Transverse colon (tissue), 4 donors: ENCODE measurements at regions not wholly inside any gene's neighbourhood (a gene's known extent, or its start where the extent isn't known, plus 50 kb on each side); places are given as distances from the start of the nearest gene placed in this dataset.
"Not testable (repeated sequence)": the region's sequence is repeated elsewhere in the genome, so short reads cannot be mapped to it uniquely, and the experiment has no call there.

Experiments used
- DNase-seq: peaks from one replicate; pipeline ENCODE4 v3.0.0-alpha.2; 2019
- H3K27ac ChIP-seq, 4 donors: fragments of 200-600 bp; sonication (generic); 2 replicates each; pipeline ENCODE4 v1.5.1; 2016 to 2018; ENCODE audit warnings: inconsistent platforms in 4 of 4
- H3K27me3 ChIP-seq: fragments of 200-600 bp; sonication (generic); 2 replicates; pipeline ENCODE4 v1.5.1; 2017; ENCODE audit warnings: inconsistent platforms
- H3K36me3 ChIP-seq, 4 donors: fragments of 200-600 bp; sonication (generic); 2 replicates each; pipeline ENCODE4 v1.5.1; 2017 to 2019; ENCODE audit warnings: inconsistent platforms in 4 of 4
- H3K4me1 ChIP-seq, 4 donors: fragments of 200-600 bp; sonication (generic); 2 replicates each; pipeline ENCODE4 v1.5.1; 2017 to 2020; ENCODE audit warnings: inconsistent platforms in 4 of 4
- H3K4me3 ChIP-seq, 4 donors: fragments of 200-600 bp; sonication (generic); 1 replicate in 1 of 4; 2 replicates in 3 of 4; pipeline versions ENCODE4 v1.5.1 to v1.6.1; 2017 to 2019; ENCODE audit warnings: inconsistent platforms in 4 of 4
- H3K9me3 ChIP-seq, 2 donors: fragments of 200-600 bp; sonication (generic); 2 replicates each; pipeline ENCODE4 v1.5.1; 2017 to 2019; ENCODE audit warnings: inconsistent platforms in 2 of 2
- EP300 ChIP-seq: sonication (generic); formaldehyde crosslinking; IDR thresholded peaks from one replicate; pipeline ENCODE4 v1.6.1; 2017; ENCODE audit warnings: antibody characterized with exemption, low read depth
- POLR2A ChIP-seq: fragments of 450-650 bp; IDR thresholded peaks from one replicate; pipeline ENCODE4 v1.6.1; 2016; ENCODE audit warnings: antibody characterized with exemption, mild to moderate bottlenecking, moderate library complexity
- POLR2AphosphoS5 ChIP-seq, 3 donors: sonication (generic); formaldehyde crosslinking; IDR thresholded peaks; one replicate each; pipeline ENCODE4 v1.6.1; 2016; ENCODE audit warnings: antibody characterized with exemption in 3 of 3
- WGBS, 2 donors: methylation state at CpG; one replicate each; pipeline ENCODE4 v1.1.5; 2018; ENCODE audit warnings: low coverage in 1 of 2; 5-methylcytosine and 5-hydroxymethylcytosine counted together
- in situ Hi-C, 4 donors: fragments of 200-750 bp; cut with MboI; loops; one replicate each; pipeline versions ENCODE4 v1.15.0 to v1.15.1; 2017; ENCODE audit warnings: low sequenced_read_pairs in 3 of 4, low pct_ligation_motif_present in 1 of 4, low pct_unique_long_range_greater_than_20kb in 1 of 4
- intact Hi-C: fragments of 100-400 bp; cut with DNase I; formaldehyde crosslinking; loops from one replicate; pipeline ENCODE4 v1.15.1; 2023; ENCODE audit warnings: low total_unique reads
- TF ChIP-seq, protein P1 (sequence below), 5 experiments: fragments of 200-600 bp in 3 of 5; fragments of 450-650 bp in 2 of 5; sonication (generic) in 3 of 5; IDR thresholded peaks; 1 replicate in 2 of 5; 2 replicates in 3 of 5; pipeline ENCODE4 v1.5.1; 2016 to 2017; ENCODE audit warnings: antibody characterized with exemption in 5 of 5, inconsistent platforms in 3 of 5, mild to moderate bottlenecking in 2 of 5, moderate library complexity in 1 of 5

DNA sequence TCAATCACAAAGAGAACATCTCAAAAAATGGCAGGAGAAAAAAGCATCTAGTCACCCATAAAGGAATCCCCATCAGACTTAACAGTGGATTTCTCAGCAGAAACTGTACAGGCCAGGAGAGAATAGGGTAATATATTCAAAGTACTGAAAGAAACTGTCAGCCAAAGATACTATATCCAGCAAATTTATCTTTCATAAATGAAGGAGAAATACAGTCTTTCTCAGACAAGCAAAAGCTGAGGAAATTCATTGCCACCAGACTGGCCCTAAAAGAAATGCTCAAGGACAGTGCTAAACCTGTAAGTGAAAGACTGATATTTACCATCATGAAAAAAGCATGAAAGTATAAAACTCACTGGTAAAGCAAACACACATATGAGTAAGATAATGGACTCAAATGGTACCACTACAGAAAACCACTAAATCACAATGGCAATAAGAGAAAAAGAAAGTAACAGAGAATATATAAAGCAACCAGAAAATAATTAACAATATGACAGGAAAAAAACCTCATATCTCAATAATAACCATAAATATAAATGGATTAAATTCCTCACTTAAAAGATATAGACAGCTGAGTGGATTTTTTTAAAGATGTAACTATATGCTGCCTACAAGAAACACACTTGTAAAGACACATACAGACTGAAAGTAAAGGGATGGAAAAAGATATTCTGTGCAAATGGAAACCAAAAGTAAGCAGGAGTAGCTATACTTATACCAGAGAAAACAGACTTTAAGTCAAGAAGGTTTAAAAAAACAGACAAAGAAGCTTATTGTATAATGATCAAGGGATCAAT, 83.4 kb upstream of the STK39 start:
- DNase-seq, result no peak
- Histone ChIP-seq H3K4me1 (peaks cover 0 to 8% (median 0%) of the 10 kb centered on the region in 4 donors), H3K27ac (no peak overlapping the region), H3K36me3 (no peaks in the 10 kb centered on the region), H3K4me3 (no peak overlapping the region), H3K27me3 (no peaks in the 10 kb centered on the region), H3K9me3 (peaks cover 10 to 17% of the 10 kb centered on the region in 2 donors)
- in situ Hi-C loops (loop anchor here (10.0 to 25.0 kb wide), 4 partner anchors 166 to 581 kb away; partner anchors contain the start of gene G6PC2 (in 2 of the 4)), intact Hi-C loops (no loop called here)
- TF ChIP-seq, protein P1, sequence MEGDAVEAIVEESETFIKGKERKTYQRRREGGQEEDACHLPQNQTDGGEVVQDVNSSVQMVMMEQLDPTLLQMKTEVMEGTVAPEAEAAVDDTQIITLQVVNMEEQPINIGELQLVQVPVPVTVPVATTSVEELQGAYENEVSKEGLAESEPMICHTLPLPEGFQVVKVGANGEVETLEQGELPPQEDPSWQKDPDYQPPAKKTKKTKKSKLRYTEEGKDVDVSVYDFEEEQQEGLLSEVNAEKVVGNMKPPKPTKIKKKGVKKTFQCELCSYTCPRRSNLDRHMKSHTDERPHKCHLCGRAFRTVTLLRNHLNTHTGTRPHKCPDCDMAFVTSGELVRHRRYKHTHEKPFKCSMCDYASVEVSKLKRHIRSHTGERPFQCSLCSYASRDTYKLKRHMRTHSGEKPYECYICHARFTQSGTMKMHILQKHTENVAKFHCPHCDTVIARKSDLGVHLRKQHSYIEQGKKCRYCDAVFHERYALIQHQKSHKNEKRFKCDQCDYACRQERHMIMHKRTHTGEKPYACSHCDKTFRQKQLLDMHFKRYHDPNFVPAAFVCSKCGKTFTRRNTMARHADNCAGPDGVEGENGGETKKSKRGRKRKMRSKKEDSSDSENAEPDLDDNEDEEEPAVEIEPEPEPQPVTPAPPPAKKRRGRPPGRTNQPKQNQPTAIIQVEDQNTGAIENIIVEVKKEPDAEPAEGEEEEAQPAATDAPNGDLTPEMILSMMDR (IDR thresholded peaks at IDR 0.05), result no peak
- no peak for TF ChIP-seq EP300

DNA sequence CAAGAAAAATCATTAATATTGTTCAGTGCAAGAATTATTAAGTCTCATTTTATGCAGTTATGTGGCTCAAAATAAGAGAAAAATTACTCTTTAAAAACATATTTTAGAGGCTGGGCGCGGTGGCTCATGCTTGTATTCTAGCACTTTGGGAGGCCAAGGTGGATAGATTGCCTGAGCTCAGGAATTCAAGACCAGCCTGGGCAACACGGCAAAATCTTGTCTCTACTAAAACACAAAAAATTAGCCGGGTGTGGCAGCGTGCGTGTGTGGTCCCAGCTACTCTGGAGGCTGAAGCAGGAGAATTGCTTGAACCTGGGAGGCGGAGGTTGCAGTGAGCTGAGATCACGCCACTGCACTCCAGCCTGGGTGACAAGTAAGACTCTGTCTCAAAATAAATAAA, 87.9 kb upstream of the STK39 start:
- H3K27ac ChIP-seq, DNase-seq, H3K36me3 ChIP-seq, H3K4me3 ChIP-seq, H3K27me3 ChIP-seq, intact Hi-C loops: not testable (repeated sequence)
- Histone ChIP-seq H3K4me1 (peaks cover 0 to 12% (median 1%) of the 10 kb centered on the region in 4 donors), H3K9me3 (peaks cover 8 to 16% of the 10 kb centered on the region in 2 donors)
- in situ Hi-C loops, result loop anchor here (5.0 to 25.0 kb wide), 5 partner anchors 170 to 577 kb away; partner anchors contain the start of gene G6PC2 (in 2 of the 4)
- 85 to 93% methylated on average over 6 to 8 of the region's 8 CpGs for WGBS, 2 donors

DNA sequence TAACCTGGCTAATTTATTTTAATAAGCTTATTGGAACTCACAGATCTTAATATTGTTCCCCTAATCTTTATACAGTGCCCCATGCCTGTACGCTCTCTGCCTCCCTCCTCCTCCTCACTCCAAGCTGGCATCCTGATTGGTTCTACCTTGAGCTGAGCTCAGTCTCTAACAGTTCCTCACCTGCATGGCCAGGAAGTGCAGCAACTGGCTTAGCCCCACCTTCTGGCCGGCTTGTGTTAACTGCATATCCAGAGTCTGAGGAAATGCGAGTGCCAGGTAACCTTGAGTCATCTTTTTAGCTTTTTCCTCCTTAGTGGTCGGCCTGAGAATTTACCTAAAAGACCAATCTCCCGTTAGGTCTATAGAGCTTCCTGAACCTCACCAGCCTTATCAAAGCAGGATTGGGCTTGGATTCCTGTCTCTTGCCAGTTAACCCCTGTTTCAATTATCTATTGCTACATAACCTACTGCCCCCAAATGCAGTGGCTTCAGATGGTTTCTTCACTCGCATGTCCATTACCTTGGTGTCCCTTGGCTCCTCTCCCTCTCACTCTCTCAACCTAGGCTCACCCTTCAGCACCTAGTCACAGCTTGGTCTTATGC, 89.5 kb upstream of the STK39 start:
- intact Hi-C loops (no loop called here), in situ Hi-C loops (loop anchor here (5.0 to 25.0 kb wide), 5 partner anchors 172 to 575 kb away; partner anchors contain the start of gene G6PC2 (in 2 of the 4))
- no peak overlapping the region for H3K4me3 ChIP-seq
- H3K36me3 ChIP-seq, result no peaks in the 10 kb centered on the region
- 56 to 83% methylated on average over 2 to 6 of the region's 6 CpGs for WGBS, 2 donors
- H3K4me1 ChIP-seq, result peaks cover 0 to 12% (median 1%) of the 10 kb centered on the region in 4 donors
- H3K9me3 ChIP-seq, result peaks cover 0 to 4% of the 10 kb centered on the region in 2 donors
- no peak overlapping the region for H3K27ac ChIP-seq
- H3K27me3 ChIP-seq, result no peaks in the 10 kb centered on the region
- peak; percentile 78 for DNase-seq
- TF ChIP-seq POLR2A (no peak), POLR2AphosphoS5 (IDR thresholded peaks at IDR 0.05) (no peak), EP300 (no peak)
- TF ChIP-seq, protein P1 (IDR thresholded peaks at IDR 0.05), result peak; percentile 30 to 79 (median 53)

DNA sequence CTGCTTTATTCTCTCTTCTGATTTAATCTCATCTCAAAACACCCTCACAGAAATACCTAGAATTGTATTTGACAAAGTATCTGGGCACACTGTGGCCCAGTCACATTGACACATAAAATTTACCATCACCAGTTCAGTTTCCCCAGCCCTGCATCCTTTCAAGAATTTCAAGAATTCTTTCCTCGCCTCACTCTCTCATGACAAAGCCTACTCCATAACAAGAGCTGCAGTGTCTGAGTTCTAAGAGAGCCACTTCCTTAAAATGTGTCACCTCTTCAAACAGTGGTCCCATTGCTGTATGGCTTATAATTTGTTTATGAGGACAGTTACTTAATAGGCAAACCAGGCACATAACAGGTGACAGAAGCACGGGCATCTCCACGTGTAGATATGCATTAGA, 90.9 kb upstream of the STK39 start:
- Histone ChIP-seq H3K9me3 (no peaks in the 10 kb centered on the region), H3K27ac (no peak overlapping the region), H3K27me3 (no peaks in the 10 kb centered on the region), H3K36me3 (no peaks in the 10 kb centered on the region), H3K4me1 (peaks cover 0 to 12% (median 1%) of the 10 kb centered on the region in 4 donors), H3K4me3 (no peak overlapping the region)
- in situ Hi-C loops, result loop anchor here (5.0 to 25.0 kb wide), 5 partner anchors 173 to 574 kb away; partner anchors contain the start of gene G6PC2 (in 2 of the 4)
- TF ChIP-seq, protein P1 (IDR thresholded peaks at IDR 0.05), result no peak
- TF ChIP-seq POLR2AphosphoS5 (IDR thresholded peaks at IDR 0.05), result no peak
- TF ChIP-seq POLR2A, result no peak
- TF ChIP-seq EP300, result no peak
- 50 to 54% methylated on average over 2 to 3 of the region's 3 CpGs for WGBS, 2 donors
- intact Hi-C loops, result no loop called here
- DNase-seq, result no peak
